GM21423 (cell line): ENCODE measurements at regions not wholly inside any gene's neighbourhood (a gene's known extent, or its start where the extent isn't known, plus 50 kb on each side); places are given as distances from the start of the nearest gene placed in this dataset.

Experiments
- ATAC-seq: cut with Tn5 transposase; IDR thresholded peaks from one replicate; pipeline ENCODE4 v1.9.1; 2021; ENCODE audit warnings: mild to moderate bottlenecking, moderate library complexity; ENCODE audit not compliant: unreplicated experiment

DNA sequence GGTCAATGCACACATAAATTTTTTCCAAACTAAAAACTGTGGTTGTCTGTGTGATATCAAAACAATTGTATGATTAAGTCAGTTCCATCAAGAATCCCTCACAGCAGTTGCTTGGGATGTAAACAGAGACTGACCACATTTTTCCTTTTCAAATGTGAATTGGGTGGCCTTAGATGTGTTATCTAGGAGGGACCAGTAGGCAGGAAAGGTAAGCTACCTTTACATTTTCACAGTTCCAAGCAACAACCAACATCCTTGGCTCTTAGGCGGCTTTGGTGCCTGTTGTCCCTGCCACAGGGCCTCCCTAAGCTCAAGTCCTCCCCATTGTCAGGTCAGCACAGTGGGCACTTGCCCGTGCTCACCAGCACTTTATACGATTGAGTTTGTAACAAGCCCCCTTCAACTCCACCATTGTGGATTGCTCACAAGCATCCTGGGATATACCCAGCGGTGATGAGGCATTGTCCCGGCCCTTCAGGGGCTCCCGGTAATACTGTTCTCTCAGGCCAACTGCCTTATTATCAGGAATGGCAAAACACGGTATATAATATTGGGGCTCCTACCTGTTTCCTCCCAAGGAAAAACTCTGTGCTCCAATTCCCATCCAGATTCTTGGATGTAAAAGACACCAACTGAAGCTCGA, 114.9 kb upstream of the ANKRD1 start:
- ATAC-seq: no peak

DNA sequence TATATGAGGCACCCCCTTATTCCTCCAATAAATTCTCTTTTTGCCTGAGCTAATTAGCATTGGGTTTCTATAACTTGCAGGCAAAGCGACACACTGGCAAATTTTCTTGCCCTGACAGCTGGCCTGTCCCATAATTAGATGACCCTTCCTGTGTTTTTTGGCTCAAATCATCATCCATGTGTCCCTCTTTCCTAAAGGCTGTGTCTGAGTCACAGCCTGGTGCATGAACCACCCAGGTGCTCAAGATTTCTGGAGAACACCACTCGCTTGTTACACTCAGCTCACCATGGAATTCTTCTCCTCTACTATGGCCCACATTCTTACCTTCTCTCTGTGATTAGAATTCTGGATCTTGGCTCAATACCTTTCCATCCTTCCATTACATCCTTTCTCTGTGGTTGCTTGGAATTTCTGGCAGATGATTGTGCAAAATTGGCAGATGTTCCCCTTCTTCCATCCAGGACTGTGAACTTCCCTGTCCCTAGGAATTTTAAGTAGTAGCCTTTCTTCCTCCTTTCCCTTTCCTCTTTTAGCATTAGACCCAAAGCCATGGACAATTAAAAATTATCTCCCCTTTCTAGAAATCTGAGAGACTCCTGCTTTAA, 116.0 kb upstream of the ANKRD1 start:
- ATAC-seq: no peak

DNA sequence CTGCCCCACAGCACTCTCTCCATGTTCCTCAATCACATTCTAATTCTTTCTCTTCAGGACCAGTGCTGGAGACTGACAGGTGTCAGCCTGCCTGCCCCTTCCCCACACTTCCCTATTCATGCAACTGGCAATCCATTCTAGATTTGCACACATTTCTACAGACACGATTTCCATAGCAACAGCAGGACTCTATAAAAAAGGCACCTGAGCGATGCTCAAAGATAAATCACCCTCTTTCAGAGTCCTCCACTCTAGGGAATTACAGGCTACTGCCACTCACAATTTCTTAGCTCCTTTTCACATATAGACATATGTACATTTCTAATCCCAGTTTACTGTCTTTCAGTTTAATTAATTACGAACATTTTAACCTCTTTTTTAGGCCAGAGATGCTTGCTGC, 118.1 kb upstream of the ANKRD1 start:
- ATAC-seq: no peak

- no peak for ATAC-seq
Measured at GRCh38 chr10:91040343-91040742, 119.5 kb upstream of the ANKRD1 start.

- no peak for ATAC-seq
Measured at GRCh38 chr10:91042069-91042468, 121.2 kb upstream of the ANKRD1 start.

DNA sequence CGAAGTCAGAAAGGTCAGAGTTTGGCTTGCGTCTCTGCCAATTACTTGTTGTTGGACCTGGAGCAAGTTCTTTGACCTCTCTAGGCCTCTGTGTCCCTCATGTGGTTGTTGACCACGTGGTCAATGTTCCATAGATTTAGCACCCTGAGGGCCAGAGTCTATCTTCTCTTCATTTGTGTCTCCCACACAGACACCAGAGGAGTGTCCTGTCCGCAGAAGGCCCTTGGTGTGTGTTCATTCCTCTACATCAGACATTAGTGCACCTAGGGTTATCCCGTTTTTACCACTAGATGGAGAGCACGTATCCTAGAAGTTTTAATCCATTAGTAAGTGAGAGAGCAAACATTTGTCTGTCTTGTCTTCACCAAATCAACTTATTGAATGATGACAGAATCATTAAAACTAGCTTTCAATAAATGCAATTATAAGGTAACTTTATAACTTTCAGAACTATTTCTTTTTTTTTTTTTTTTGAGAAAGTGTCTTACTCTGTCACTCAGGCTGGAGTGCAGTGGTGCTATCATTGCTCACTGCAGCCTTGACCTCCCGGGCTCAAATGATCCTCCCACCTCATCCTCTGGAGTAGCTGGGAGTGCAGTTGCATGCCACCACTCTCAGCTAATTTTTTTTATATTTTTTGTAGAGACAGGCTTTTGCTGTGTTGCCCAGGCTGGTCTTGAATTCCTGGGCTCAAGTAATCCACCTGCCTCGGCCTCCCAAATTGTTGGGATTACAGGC, 122.5 kb upstream of the ANKRD1 start:
- ATAC-seq: no peak

DNA sequence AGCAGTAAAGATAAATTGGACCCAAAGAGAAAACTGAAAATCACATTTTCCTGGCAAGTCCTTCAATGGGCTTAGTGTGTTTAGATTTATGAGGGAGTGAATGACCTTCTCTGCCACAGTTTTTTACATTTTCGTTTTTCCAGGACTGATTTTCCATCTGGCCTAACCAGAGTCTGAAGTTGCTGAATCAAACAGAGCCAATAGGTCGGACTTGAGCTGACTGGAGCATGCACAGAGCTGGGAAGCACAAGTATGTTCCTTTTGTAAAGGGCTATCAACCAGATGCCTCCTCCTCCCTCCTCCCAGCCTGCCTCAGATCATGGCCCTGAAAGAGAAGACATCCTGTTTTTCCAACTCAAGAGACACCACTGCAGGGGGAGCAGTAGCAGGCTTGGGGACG, 126.0 kb upstream of the ANKRD1 start:
- ATAC-seq: no peak

- no peak for ATAC-seq
Measured at GRCh38 chr10:91048380-91048779, 127.5 kb upstream of the ANKRD1 start.

GRCh38 chr10:91049296-91049987, 128.6 kb upstream of the ANKRD1 start:
- ATAC-seq: no peak

- ATAC-seq: no peak
Measured at GRCh38 chr10:91049988-91050360, 129.1 kb upstream of the ANKRD1 start.

GRCh38 chr10:91050371-91051034, 129.6 kb upstream of the ANKRD1 start:
- ATAC-seq: no peak

GRCh38 chr10:91051829-91052228, 130.9 kb upstream of the ANKRD1 start:
- no peak for ATAC-seq

- ATAC-seq: no peak
Measured at GRCh38 chr10:91054325-91054724, 133.4 kb upstream of the ANKRD1 start.

DNA sequence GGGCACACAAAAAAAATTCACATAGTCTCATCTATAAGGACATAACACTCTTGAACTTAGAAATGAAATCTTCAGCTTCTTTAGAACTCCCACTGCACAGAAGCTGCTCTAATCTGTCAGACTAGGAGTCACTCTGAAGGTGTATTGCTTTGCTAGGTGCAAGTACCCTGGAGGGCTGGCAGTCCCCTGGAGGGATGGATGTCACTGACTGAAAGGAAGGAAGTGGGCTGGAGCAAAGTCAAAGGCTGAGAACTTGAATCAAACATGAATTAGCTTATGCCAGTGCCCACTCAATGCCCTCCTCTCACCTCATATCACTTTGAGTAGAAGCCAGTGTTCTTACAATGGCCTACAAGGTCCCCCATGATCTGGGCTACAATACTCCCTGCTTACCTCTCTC, 140.3 kb upstream of the ANKRD1 start:
- no peak for ATAC-seq

DNA sequence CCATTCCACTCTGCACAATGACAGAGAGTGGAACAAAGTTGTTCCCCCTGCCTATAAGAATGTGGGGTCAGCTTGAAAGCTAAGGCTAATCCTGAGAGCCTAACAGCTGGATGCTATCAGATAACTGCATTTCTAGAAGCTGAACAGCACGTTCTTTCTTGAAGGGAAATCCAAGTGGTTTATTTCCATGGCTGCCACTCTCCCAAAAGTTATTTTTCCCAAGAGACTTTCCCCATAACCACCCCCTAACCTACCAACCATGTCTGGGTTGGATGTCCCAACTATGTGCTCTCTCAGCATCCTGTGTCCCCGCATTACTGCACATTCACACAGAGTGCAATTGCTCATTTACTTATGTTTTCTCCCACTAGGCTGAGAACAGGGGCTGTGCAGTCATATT, 140.7 kb upstream of the ANKRD1 start:
- ATAC-seq: no peak

DNA sequence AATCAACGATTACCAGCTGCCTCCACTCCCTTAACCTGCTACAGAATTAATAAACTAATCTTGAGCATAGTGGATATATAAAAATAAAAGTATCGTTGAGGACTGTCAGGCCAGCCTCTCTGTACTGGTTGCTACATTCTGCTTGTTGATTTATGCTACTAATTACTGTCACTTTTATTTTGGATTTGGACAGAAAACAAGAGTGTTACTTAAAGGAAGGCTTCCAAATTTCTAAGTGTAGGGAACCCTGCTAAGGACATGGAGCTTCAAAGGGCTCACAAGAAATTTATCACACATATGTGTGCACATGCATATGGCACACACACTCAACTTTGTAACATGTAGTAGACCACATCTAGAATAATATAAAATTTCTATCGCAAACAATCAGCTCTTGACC, 141.2 kb upstream of the ANKRD1 start:
- ATAC-seq: no peak

DNA sequence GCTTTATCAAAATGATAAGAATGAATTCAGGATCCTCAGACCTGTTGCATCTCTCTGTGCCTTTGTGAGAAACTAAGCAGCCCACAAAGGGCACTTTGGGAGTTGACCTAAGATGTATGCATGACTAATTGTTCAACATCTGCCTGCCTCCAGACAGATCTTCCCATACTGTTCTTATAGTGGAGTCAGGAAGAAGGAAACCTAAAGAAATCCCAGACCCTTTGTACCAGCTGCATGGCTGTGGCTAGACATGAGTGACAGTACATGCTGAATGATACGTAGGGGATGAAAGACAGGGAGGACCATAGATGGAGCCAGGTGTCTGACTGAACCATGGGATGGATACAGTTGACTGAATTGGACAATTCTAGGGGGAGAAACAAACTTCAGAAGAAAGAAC, 148.7 kb upstream of the PCGF5 start:
- no peak for ATAC-seq

GRCh38 chr10:91073286-91073979, 147.0 kb upstream of the PCGF5 start:
- no peak for ATAC-seq

DNA sequence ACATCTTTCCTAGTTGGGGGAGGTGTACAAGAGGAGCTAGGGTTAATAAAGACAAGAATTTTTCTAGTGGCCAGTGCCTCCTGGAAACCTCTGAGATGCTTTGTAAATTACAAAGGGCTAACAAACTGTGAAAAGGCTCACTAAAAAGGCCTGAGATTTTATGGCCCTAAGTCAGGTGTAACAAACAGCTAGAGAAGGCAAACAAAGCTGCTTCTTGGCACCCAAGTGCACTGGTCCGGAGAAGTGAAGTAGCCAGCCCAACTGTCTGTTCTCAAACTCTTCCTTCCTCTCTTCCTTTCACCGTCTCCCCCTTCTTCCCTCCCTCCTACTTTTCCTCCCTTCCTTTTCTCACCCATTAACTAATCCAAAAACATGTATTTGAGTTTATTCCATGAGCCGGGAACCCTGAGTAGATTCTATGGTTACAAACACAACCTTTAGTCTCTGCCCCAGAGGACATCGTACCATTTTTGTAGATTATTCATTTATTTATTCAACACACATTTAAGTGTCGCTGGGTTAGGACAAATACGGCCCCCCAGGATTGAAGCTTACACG, 143.4 kb upstream of the PCGF5 start:
- ATAC-seq: no peak

DNA sequence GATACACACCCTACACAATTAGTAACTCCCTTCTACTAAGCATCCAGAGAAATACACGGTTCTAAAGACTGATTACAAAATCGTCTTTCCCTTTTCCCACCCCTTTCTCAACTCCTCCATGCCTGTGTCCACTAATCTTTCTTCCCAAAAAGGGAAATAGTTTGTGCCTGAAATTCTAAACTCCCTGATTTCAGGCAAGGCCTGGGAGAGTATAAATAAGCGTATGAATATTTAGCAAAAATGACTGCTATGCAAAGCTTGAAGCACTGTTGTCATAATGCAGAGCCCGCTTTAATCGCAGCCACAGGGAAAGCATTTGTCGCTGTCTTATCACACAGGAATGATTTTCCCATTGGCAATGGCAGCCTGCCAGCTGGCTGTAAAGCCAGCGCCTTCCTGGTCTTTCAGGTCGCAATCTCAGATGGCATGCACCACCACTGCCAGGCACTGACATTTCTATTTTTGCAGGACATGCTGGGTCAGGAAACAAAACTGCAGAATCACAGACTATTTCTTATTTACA, 142.9 kb upstream of the PCGF5 start:
- ATAC-seq: no peak
